ENCODE measurements at regions not wholly inside any gene's neighbourhood (a gene's known extent, or its start where the extent isn't known, plus 50 kb on each side); places are given as distances from the start of the nearest gene placed in this dataset.

- TF ChIP-seq JUNB (CRISPR knock-in tag; conservative IDR thresholded peaks at IDR 0.05) = no peak
- no peak for TF ChIP-seq SPI1 (IDR thresholded peaks at IDR 0.05; ENCODE audit: borderline replicate concordance, low read depth, low read length)
- TF ChIP-seq KDM2B (CRISPR knock-in tag; IDR thresholded peaks at IDR 0.05) = no peak
- no peak for TF ChIP-seq HDAC2 (IDR thresholded peaks at IDR 0.05)
- TF ChIP-seq POLR2A (conservative IDR thresholded peaks at IDR 0.05) = no peak
- no peak for TF ChIP-seq NFIX (CRISPR knock-in tag; IDR thresholded peaks at IDR 0.05; ENCODE audit: low read depth)
- TF ChIP-seq CREBBP (IDR thresholded peaks at IDR 0.05; ENCODE audit: low read depth, low read length) = no peak
- TF ChIP-seq FOS (IDR thresholded peaks at IDR 0.05; ENCODE audit: extremely low read depth, insufficient read length) = no peak
- TF ChIP-seq TCF7 (IDR thresholded peaks at IDR 0.05; ENCODE audit: borderline replicate concordance) = no peak
- no peak for TF ChIP-seq ZNF717 (CRISPR knock-in tag; IDR thresholded peaks at IDR 0.05)
- TF ChIP-seq U2AF1 (optimal IDR thresholded peaks at IDR 0.05; ENCODE audit: low read depth, low read length) = no peak
- TF ChIP-seq CTBP1 (IDR thresholded peaks at IDR 0.05; ENCODE audit: borderline replicate concordance) = no peak
Measured at GRCh38 chr9:36745977-36746376, 173.3 kb downstream of the MELK start.

Data from K562 (cell line).